Calu3 (cell line): ENCODE measurements at regions not wholly inside any gene's neighbourhood (a gene's known extent, or its start where the extent isn't known, plus 50 kb on each side); places are given as distances from the start of the nearest gene placed in this dataset.
"Not testable (repeated sequence)": the region's sequence is repeated elsewhere in the genome, so short reads cannot be mapped to it uniquely, and the experiment has no call there.

Experiments
- BruUV-seq: library from RNA; stranded (reverse); fragments of 400-500 nt; replicated peaks from 2 replicates; lab custom pipeline; 2021; lab: Mats Ljungman, UMichigan
- CTCF ChIA-PET: fragments of 300-600 bp; sonication (Branson Sonifier 250); formaldehyde crosslinking; loops from one replicate; lab custom pipeline; 2022; ENCODE audit warnings: antibody characterized with exemption; lab: Charles Lee
- DNase-seq: peaks from one replicate; pipeline ENCODE4 v3.0.0; 2022
- H3K27ac Mint-ChIP-seq: one replicate; pipeline ENCODE4 v1.8.0; 2022; ENCODE audit warnings: mixed read lengths; ENCODE audit not compliant: unreplicated experiment
- H3K27me3 Mint-ChIP-seq: one replicate; pipeline ENCODE4 v1.8.0; 2022; ENCODE audit warnings: mixed read lengths; ENCODE audit not compliant: unreplicated experiment
- H3K36me3 Mint-ChIP-seq: one replicate; pipeline ENCODE4 v1.8.0; 2022; ENCODE audit warnings: mild to moderate bottlenecking, moderate library complexity, mixed read lengths; ENCODE audit not compliant: insufficient read depth, unreplicated experiment
- H3K4me1 Mint-ChIP-seq: one replicate; pipeline ENCODE4 v1.8.0; 2022; ENCODE audit warnings: mild to moderate bottlenecking, low read depth, mixed read lengths; ENCODE audit not compliant: unreplicated experiment
- H3K4me3 Mint-ChIP-seq: one replicate; pipeline ENCODE4 v1.8.0; 2022; ENCODE audit warnings: mild to moderate bottlenecking, low read depth, moderate library complexity, mixed read lengths; ENCODE audit not compliant: unreplicated experiment
- H3K9me3 Mint-ChIP-seq: one replicate; pipeline ENCODE4 v1.8.0; 2022; ENCODE audit warnings: low read depth, mixed read lengths; ENCODE audit not compliant: unreplicated experiment
- CTCF ChIP-seq: fragments of 200-600 bp; IDR thresholded peaks from one replicate; pipeline ENCODE4 v1.8.0; 2022; ENCODE audit warnings: antibody characterized with exemption; ENCODE audit not compliant: unreplicated experiment
- intact Hi-C: fragments of 100-400 bp; cut with micrococcal nuclease; formaldehyde crosslinking; loops from one replicate; pipeline ENCODE4 v1.10.0; 2022; ENCODE audit not compliant: unreplicated experiment

- intact Hi-C loops, result no loop called here
- Mint-ChIP-seq H3K27me3 (no peaks in the 10 kb centered on the region), H3K4me1 (no peaks in the 10 kb centered on the region), H3K27ac (no peak overlapping the region), H3K36me3 (no peaks in the 10 kb centered on the region), H3K4me3 (no peak overlapping the region), H3K9me3 (peaks cover 6% of the 10 kb centered on the region)
- no peak for TF ChIP-seq CTCF
- BruUV-seq, result no TSS peak
- CTCF ChIA-PET, result interaction anchor here (0.8 kb wide), 1 partner anchor 28 kb away, joined by 3 read pairs; no protein-coding TSS in a partner anchor
- DNase-seq, result no peak
Measured at GRCh38 chr6:86744048-86744447, 193.3 kb upstream of the HTR1E start.

- Mint-ChIP-seq H3K36me3 (no peaks in the 10 kb centered on the region), H3K4me3 (no peak overlapping the region), H3K9me3 (peaks cover 10% of the 10 kb centered on the region), H3K4me1 (no peaks in the 10 kb centered on the region), H3K27me3 (no peaks in the 10 kb centered on the region), H3K27ac (no peak overlapping the region)
- no TSS peak for BruUV-seq
- intact Hi-C loops, result no loop called here
- no peak for DNase-seq
- no peak for TF ChIP-seq CTCF
- CTCF ChIA-PET, result interaction anchor here (0.6 kb wide), 1 partner anchor 22 kb away, joined by 3 read pairs; no protein-coding TSS in a partner anchor
Measured at GRCh38 chr6:86738078-86738477, 199.2 kb upstream of the HTR1E start.

GRCh38 chr6:86731631-86732030 is 205.7 kb upstream of the HTR1E start:
- not testable (repeated sequence) for H3K36me3 Mint-ChIP-seq

GRCh38 chr6:86730772-86731171 is 206.6 kb upstream of the HTR1E start:
- DNase-seq, intact Hi-C loops, CTCF ChIA-PET, H3K9me3 Mint-ChIP-seq, H3K36me3 Mint-ChIP-seq, H3K27me3 Mint-ChIP-seq, H3K27ac Mint-ChIP-seq, H3K4me1 Mint-ChIP-seq, H3K4me3 Mint-ChIP-seq, BruUV-seq: not testable (repeated sequence)

More at GRCh38 chr6:86731631-86732030, 205.7 kb upstream of the HTR1E start:
- intact Hi-C loops, H3K27ac Mint-ChIP-seq, H3K4me3 Mint-ChIP-seq, BruUV-seq, CTCF ChIA-PET, DNase-seq, H3K27me3 Mint-ChIP-seq, H3K4me1 Mint-ChIP-seq, H3K9me3 Mint-ChIP-seq: not testable (repeated sequence)

GRCh38 chr6:86730216-86730615 is 207.1 kb upstream of the HTR1E start:
- CTCF ChIA-PET, result no interaction called here
- Mint-ChIP-seq H3K27me3 (no peaks in the 10 kb centered on the region), H3K9me3 (peaks cover 8% of the 10 kb centered on the region), H3K36me3 (no peaks in the 10 kb centered on the region), H3K4me3 (no peak overlapping the region), H3K27ac (no peak overlapping the region), H3K4me1 (peaks cover 3% of the 10 kb centered on the region)
- TF ChIP-seq CTCF, result no peak
- BruUV-seq, result no TSS peak
- intact Hi-C loops, result no loop called here
- DNase-seq, result no peak
